NB4 (cell line): ENCODE measurements at regions not wholly inside any gene's neighbourhood (a gene's known extent, or its start where the extent isn't known, plus 50 kb on each side); places are given as distances from the start of the nearest gene placed in this dataset.

Experiments
- CTCF ChIP-seq: IDR thresholded peaks from one replicate; pipeline ENCODE4 v1.5.1; 2012; ENCODE audit warnings: low read depth, low read length
- MYC ChIP-seq: IDR thresholded peaks from 2 replicates; pipeline ENCODE4 v1.6.1; 2011; ENCODE audit warnings: low read depth, low read length
- POLR2A ChIP-seq: IDR thresholded peaks from 2 replicates; pipeline ENCODE4 v1.6.1; 2011; ENCODE audit warnings: mild to moderate bottlenecking; ENCODE audit not compliant: insufficient read length; ENCODE audit errors: extremely low read depth

- TF ChIP-seq CTCF (no peak), POLR2A (no peak), MYC (no peak)
Measured at GRCh38 chr4:128623508-128624215, 185.8 kb upstream of the JADE1 start.
